HG03378 (cell line): ENCODE measurements at regions not wholly inside any gene's neighbourhood (a gene's known extent, or its start where the extent isn't known, plus 50 kb on each side); places are given as distances from the start of the nearest gene placed in this dataset.
"Not testable (repeated sequence)": the region's sequence is repeated elsewhere in the genome, so short reads cannot be mapped to it uniquely, and the experiment has no call there.

Experiments
- ATAC-seq: cut with Tn5 transposase; IDR thresholded peaks from one replicate; pipeline ENCODE4 v1.9.1; 2021; ENCODE audit warnings: mild to moderate bottlenecking, moderate library complexity; ENCODE audit not compliant: unreplicated experiment

DNA sequence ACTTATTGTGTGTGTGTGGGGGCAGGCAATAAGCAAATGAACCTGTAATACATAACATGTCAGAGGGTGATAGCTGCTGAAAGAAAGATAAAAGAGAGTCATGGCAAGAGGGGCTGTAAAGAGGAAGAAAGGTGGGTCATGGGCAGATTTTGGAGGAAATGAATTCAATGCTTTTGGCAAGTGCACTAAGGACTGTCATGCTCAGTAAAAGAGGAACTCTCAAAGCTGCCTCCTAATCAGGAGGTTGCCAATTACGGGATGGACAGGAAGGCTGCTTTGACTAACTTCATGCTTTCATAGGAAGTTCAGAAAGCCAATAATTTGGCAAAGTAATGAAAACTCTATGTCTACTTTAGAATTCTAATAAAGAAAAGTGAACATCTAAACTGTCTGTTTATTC, 401.2 kb downstream of the SH2D4B start:
- ATAC-seq = no peak

DNA sequence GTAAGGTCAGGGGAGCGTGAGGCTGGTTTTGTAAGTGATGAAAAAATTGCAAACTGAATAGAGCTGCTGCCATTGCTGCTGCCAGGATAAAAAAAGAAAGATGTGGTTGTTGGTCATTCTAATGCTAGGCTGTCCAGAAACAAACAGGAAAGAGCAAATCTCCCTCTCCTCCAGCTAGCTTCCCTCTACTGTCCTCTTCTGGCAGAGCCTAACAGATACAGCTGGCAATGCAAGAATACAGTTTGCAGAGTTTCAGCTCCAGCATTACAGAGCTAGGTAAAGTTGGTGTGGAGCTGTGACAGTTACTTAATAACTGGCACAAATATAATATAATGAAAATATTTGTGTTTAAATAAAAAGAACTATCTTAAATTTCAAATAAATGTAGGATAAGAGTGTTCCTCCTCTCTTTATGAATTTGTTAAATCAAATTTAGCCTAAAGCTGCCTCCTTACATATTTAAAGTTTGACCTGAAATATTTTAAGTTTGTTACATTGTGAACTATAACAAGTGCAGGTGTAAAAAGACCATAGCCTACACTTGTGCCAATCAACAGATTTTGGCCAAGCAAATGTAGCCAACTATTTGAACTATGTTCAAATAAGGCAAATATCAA, 407.7 kb downstream of the SH2D4B start:
- peak; percentile 81 for ATAC-seq

DNA sequence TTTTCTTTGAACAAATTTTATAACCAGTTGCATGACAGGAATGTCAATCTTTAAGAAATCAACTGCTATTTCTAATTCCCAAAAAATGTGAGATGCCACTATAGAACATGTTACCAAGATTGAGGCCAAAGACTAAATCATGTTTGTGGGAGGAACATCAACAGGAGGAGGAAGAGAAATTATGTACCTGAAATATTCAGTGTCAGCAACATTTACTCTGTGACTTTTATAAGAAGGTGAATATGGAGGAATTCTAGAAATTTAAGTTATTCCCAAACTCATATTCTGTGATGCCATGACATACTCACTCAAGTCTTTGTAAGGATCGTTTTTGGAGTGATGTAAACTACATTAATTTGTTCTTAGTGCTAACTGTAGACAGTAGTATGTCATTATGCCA, 408.4 kb downstream of the SH2D4B start:
- no peak for ATAC-seq

DNA sequence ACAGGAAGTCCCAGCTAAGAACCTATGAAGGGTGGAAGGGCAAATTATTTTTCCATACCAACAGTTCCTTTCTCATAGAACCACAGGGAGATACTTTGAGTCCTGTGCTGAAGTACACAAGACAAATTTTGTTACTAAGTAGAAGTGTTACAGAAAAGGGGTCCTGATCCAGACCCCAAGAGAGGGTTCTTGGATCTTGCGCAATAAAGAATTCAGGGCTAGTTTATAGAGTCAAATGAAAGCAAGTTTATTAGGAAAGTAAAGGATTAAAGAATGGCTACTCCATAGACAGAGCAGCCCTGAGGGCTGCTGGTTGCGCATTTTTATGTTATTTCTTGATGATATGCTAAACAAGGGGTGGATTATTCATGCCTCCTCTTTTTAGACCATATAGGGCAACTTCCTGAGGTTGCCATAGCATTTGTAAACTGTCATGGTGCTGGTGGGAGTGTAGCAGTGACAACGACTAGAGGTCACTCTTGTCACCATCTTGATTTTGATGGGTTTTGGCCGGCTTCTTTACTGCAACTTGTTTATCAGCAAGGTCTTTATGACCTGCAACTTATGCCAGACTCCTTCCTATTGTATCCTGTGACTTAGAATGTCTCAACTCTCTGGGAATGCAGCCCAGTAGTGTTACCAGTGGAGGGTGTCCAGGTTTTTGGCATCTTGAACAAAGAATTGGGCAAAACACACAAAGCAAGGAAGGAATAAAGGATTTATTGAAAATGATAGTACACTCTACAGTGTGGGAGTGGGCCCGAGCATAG, 409.4 kb downstream of the SH2D4B start:
- no peak for ATAC-seq

DNA sequence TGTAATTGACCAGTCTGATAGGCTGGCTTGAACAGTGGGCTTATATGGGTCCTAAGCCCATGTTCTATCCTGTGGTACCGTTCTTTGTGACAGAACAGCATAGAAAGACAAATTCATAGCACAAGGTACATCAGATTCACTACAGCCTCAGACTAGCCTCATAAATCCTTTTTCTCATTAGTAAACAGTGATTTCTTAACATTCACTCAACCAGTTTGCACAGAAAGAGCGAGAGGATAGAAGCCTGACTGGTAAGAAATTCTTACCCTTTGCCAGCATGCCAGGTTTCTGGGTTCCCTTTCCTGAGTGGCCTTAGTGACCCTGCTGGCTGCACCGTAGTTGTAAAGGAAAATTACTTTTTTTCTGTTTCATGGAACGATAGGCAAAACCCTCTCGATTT, 412.1 kb downstream of the SH2D4B start:
- ATAC-seq = no peak

DNA sequence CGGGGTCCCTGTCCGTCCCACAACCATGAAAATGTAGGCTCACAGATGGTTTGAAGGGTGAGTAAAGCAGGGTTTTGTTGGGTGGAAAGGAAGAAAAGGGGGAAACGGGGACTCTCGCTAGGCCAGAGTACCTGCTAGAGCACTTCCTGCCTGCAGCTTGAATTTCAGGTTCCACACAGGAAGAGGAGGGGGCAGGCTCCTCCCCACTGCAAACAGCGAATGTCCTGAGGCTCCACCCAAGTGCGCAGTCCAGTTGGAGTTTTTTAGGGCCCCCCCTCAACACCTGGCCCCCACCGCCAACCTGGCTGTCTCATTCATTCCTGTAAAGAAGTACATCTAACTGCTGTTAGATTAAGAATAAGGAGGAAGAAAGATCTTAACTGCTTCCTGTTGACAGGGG, 414.7 kb downstream of the SH2D4B start:
- ATAC-seq = no peak

DNA sequence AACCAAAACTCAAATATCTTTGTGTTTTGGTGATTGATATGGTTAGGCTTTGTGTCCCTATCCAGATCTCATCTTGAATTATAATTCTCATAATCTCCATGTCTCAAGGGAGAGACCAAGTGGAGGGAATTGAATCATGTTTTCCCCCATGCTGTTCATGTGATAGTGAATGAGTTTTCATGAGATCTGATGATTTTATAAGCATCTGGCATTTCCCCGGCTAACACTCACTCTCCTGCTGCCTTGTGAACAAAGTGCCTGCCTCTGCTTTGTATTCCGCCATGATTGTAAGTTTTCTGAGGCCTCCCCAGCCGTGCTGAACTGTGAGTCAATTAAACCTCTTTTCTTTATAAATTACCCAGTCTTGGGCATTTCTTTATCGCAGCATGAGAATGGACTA, 419.5 kb downstream of the SH2D4B start:
- no peak for ATAC-seq

DNA sequence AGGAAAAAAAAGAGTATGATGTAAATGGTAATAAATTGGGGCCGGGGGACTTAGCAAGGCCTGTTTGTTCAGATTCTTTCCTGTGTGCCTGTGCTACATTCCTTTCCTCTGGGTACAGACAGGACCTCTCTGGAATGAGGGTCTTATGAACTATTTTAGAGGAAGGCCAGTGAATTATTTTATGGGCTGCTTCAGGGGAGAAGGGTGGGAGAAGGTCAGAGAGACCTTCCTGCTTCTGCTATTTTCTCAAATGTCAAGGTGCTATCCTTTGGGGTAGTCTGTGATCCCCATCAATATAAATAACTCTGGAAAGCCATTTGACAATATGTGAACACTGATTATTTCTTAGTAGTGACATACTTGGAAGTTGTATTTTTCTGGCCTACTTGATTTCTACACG, 426.5 kb downstream of the SH2D4B start:
- ATAC-seq = no peak

DNA sequence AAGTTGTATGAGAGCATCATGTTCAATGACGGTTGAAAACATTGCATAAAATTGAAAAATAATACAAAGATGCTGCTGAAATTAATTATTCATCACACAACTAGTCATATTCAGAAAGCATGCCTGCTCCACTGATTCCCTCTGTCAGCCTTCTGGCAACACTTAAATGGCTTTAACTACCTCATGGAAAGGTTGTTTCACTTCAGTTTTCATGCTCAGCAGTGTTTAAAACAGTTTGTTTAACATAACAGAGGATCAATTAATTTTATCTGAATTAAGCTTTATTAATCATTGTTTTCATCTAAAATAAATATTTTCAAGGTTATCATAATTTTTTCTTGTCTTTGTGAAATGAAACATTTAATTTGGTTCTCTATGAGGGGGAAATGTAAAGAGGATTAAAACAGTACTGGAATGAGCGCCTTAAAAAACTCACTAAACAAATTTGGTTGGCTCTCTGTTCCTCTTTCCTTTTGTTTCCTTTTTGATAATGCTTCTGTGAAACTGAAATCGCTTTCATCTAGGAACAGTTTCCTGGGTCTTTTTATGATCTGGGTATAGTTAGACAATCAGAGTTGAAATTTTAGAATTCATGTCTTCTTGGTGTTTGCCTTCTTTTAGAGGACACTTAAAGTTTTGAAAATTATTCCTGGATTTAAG, 427.4 kb downstream of the SH2D4B start:
- peak; percentile 62 for ATAC-seq

DNA sequence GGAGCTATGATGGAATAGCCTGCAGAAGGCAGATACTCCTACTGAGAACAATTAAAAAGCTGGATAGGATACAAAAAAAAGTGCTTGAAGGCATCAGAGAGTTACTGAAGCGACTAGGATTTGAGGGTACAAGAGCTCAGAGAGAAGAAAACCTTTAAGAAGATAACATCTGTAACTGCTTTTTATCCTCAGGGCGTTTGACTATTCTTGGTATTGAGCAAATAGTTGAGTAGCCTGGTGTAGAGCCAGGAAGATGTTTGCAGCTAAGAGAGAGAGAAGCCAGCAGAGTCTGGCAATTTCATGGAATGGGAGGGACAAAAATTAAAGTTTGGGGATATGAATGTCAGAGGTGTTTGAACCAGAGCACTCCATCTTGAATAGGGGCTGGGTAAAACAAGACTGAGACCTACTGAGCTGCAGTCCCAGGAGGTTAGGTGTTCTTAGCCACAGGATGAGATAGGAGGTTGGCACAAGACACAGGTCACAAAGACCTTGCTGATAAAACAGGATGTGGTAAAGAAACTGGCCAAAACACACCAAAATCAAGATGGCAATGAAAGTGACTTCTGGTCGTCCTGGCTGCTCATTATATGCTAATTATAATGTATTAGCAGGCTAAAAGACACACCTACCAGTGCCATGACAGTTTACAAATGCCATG, 428.8 kb downstream of the SH2D4B start:
- ATAC-seq = no peak

DNA sequence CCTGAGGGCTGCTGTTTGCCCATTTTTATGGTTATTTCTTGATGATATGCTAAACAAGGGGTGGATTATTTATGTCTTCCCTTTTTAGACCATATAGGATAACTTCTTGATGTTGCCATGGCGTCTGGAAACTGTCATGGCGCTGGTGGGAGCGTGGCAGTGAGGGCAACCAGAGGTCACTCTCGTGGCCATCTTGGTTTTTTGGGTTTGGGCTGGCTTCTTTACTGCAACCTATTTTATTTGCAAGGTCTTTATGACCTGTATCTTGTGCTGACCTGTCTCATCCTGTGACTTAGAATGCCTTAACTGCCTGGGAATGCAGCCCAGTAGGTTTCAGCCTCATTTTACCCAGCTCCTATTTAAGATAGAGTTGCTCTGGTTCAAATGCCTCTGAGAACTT, 429.7 kb downstream of the SH2D4B start:
- not testable (repeated sequence) for ATAC-seq

DNA sequence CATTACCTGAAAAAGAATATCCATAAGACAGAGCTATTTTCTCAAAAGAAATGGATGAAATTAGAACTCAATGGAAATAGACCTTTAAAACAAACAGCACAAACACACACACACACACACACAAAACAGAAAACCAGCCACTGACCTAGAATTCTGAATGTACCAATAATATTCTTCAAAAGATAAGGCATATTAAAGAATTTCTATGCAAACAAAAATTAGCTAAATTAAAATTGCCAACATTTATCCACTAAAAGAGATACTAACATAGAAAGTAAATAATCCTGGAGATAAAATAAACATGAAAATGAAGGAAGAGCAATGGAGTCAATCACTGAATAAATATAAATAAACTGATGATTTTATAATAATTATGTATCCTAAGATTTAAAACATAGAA, 431.2 kb downstream of the SH2D4B start:
- ATAC-seq = no peak

DNA sequence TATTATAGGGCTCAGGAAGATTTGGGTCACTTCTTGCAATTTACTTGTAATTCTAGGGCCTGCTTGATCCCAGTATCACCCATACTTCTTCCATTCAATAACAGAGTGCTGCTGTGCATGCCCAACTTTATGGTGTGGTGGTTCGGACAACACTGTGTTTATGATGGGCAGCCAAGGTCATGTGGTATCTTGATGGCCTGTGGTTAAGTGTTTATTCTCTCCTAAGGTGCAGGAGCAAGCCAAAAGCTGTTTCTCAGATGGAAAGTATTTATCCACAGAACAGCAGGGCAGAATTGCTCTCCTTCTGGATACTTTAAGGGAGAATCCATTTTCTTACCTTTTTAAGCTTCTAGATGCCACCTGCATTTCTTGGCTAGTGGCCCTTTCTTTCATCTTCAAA, 433.8 kb downstream of the SH2D4B start:
- ATAC-seq = no peak

DNA sequence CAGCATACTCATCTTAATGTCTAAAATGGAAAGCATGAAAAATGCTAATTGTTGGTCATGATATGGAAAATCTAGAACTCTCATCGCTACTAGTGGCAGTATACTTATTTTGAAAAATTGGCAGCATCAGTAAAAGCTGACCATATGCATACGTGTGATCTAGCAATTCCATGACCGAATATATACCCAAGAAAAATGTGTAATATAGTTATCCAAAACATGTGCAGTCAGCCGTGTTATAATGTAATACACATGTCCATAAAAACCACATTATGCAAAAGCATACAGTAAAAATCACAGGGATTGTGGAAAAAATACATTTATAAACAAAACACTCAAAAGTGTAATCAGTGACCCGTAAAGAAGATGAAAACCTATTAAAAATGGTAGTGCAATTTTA, 439.0 kb downstream of the SH2D4B start:
- no peak for ATAC-seq

DNA sequence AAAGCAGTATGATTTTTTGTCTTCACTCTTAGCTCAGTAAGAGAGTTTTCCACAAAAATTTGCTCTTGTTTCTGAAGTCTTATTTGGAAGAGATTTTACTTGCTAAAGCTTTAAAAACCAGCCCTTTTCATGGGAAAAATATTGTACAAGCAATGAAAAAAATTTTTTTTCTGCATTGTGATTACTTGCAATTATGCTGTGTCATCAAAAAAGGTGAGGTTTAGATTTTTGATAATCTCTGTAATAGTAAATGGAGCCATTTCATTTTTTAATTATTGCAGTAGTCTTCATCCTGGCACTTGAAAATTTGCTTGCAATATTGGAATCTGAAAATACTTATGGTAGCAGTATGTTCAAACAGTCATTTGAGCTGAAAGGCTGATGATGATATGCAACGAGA, 447.4 kb downstream of the SH2D4B start:
- ATAC-seq = no peak

DNA sequence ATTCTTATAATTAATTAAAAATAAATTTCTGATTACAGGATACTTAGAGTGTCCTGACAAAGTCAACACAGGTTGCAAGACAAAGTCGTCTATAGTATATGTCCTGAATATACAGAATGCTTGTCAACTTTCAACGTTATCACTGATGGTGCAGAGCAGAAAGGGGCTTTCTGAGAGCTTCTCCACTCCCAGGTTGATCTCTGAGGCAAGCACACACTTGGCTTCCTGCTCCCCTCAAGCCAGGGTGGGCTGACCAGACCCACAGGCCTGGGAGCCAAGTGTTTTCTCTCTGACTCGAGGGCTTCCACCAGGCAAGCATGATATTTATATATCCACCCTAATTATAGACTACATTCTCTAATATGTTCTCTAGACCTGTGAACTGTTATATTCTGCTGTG, 448.9 kb downstream of the SH2D4B start:
- no peak for ATAC-seq

DNA sequence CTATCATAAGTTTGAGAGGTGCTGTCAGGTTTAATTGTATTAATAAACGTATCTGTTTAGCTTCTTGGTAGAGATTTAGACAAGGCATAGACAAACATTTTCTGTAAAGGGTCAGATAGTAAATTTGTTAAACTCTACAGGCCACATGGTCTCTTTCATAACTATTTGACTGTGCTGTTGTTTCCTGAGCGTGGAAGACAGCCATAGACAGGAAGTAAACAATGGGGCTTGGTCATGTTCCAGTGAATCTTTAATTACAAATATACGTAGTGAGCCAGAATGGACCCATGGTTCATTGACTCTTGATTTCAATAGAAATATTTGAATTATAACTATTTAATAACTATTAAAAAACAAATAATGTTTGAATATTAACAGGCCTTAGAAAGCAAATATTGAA, 451.1 kb downstream of the SH2D4B start:
- ATAC-seq = no peak

DNA sequence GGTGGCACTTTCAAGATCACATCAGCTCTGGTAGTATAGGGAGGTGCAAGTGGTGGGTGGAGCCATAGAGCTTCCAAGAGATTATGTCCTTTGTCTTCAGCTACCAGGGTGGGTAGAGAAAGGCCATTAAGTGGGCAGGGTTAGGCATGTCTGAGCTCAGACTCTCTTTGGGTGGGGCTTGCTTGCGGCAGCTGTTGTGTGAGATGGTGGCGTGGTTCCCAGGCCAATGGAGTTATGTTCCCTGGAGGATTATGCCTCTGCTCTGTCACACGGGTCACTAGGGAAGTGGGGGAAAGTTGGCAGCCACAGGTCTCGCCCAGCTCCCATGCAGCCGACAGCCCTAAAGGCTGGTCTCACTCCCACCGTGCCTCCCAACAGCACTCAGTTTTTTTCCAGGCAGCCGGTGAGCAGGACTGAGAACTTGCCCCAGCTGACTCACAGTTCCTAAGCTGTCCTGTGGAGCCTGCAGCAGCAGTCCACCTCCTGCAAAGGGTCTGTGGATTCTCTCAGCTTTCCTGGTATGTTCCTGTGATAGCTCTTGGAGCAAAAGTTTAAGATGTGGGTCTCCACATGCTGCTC, 459.0 kb downstream of the SH2D4B start:
- ATAC-seq = no peak

DNA sequence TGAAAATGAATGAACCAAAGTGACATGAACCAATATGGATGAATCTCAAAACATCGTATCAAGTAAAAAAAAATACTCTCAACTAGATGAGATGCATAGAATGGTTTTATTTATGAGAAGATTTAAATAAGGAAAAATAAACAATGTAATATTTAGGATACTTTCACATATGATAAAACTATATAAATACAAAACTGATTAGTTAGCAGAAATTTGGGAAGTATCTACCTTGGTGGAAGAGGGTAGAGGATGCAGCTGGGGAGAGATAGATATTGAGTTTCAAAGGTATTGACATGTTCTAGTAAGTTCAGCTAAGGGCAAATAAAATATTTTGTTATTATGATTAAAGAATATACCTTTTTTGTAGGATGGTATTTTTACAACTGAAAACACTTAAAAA, 463.1 kb downstream of the SH2D4B start:
- no peak for ATAC-seq

DNA sequence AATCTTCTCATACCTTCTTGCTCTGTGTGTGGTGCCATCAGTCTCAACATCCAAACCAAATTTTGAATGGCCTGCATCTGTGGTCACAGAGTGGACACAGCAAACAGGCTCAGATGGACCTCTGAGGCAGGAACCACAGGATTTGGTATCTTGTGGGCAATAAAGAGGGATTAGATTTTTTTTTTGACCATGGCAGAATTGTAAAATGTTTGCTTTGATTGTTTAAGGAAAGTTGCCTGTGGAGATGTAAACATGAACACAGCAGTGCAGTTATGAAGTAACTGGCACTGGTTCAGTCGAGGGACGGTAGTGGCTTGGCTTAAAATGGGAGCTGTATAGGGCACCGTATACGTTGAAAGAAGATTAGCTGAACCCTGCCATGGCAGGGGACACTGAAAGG, 464.7 kb downstream of the SH2D4B start:
- no peak for ATAC-seq

DNA sequence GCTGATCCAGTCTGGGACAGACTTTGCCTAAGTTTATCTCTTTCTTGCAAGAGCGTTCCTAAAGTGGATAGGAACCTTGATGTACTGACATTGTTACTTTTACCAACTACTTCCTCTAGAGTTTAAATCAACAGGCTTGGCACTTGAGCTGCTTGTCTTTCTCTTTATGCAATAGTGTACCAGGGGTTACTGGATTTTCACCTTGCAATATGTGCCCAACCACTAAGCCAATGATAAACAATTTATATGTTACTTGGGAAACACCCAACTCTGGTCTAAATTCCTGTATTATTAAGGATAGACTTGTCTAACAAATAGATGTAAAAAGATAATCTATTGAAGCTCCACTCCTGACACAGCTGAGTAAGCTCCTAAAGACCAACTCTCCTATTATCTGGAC, 470.2 kb downstream of the SH2D4B start:
- ATAC-seq = no peak
